OCI-LY7 (cell line): ENCODE measurements at regions not wholly inside any gene's neighbourhood (a gene's known extent, or its start where the extent isn't known, plus 50 kb on each side); places are given as distances from the start of the nearest gene placed in this dataset.

Experiments used
- BruUV-seq: library from RNA; stranded (reverse); fragments of 400-500 nt; replicated peaks from 2 replicates; lab custom pipeline; 2021; lab: Mats Ljungman, UMichigan
- CTCF ChIA-PET: fragments of 300-600 bp; sonication (Branson Sonifier 250); formaldehyde crosslinking; loops from one replicate; lab custom pipeline; 2022; ENCODE audit warnings: antibody characterized with exemption; ENCODE audit not compliant: unreplicated experiment; lab: Charles Lee
- POLR2A ChIA-PET: fragments of 300-600 bp; sonication (Branson Sonifier 250); formaldehyde crosslinking; loops from one replicate; lab custom pipeline; 2022; ENCODE audit warnings: antibody characterized with exemption; lab: Charles Lee
- DNase-seq: peaks from one replicate; pipeline ENCODE4 v3.0.0-alpha.2; 2015; ENCODE audit warnings: low spot score
- H2AFZ ChIP-seq: fragments of 200-600 bp; sonication (generic), shearing (Covaris generic); 2 replicates; pipeline ENCODE4 v1.6.1; 2014; ENCODE audit warnings: mild to moderate bottlenecking, antibody characterized with exemption, low read length, moderate library complexity
- H3K27ac ChIP-seq: fragments of 200-600 bp; sonication (generic); 2 replicates; pipeline ENCODE4 v1.5.1; 2014; ENCODE audit warnings: mixed run types, low read depth, mild to moderate bottlenecking, moderate library complexity, low read length, inconsistent platforms; ENCODE audit not compliant: poor library complexity, severe bottlenecking
- H3K36me3 ChIP-seq: fragments of 200-600 bp; sonication (generic); 2 replicates; pipeline ENCODE4 v1.6.1; 2014; ENCODE audit warnings: mild to moderate bottlenecking, antibody characterized with exemption, low read length, moderate library complexity, mixed read lengths; ENCODE audit not compliant: insufficient read depth
- H3K4me1 ChIP-seq: fragments of 200-600 bp; sonication (generic); 2 replicates; pipeline ENCODE4 v1.5.1; 2014; ENCODE audit warnings: mild to moderate bottlenecking, low read length; ENCODE audit not compliant: insufficient read depth, poor library complexity, severe bottlenecking
- H3K4me2 ChIP-seq: fragments of 200-600 bp; sonication (generic); 2 replicates; pipeline ENCODE4 v1.6.1; 2014; ENCODE audit warnings: mild to moderate bottlenecking, low read length
- H3K4me3 ChIP-seq: fragments of 200-600 bp; sonication (generic); 2 replicates; pipeline ENCODE4 v1.5.1; 2014; ENCODE audit warnings: mild to moderate bottlenecking, low read depth, low read length; ENCODE audit not compliant: poor library complexity, severe bottlenecking
- H3K79me2 ChIP-seq: fragments of 200-600 bp; sonication (generic); 2 replicates; pipeline ENCODE4 v1.6.1; 2016; ENCODE audit warnings: low read depth, mild to moderate bottlenecking, low read length, moderate library complexity, mixed read lengths; ENCODE audit not compliant: insufficient read depth
- H3K9me2 ChIP-seq: fragments of 200-600 bp; sonication (generic); 2 replicates; pipeline ENCODE4 v1.6.1; 2016; ENCODE audit warnings: mild to moderate bottlenecking, low read length, mixed read lengths; ENCODE audit not compliant: insufficient read depth
- H3K9me3 ChIP-seq: fragments of 200-600 bp; sonication (generic); 2 replicates; pipeline ENCODE4 v1.6.1; 2014; ENCODE audit warnings: mild to moderate bottlenecking, mixed run types, low read length, mixed read lengths
- H4K20me1 ChIP-seq: fragments of 200-600 bp; sonication (generic); 2 replicates; pipeline ENCODE4 v1.6.1; 2014; ENCODE audit warnings: mild to moderate bottlenecking, antibody characterized with exemption, low read length, moderate library complexity, mixed read lengths; ENCODE audit not compliant: insufficient read depth
- CTCF ChIP-seq: fragments of 200-600 bp; sonication (generic); conservative IDR thresholded peaks from 2 replicates; pipeline ENCODE4 v1.5.1; 2014; ENCODE audit warnings: mild to moderate bottlenecking, antibody characterized with exemption, low read length, moderate library complexity, mixed read lengths
- EZH2phosphoT487 ChIP-seq: fragments of 200-600 bp; sonication (generic); IDR thresholded peaks from 2 replicates; pipeline ENCODE4 v1.6.1; 2018; ENCODE audit warnings: low read depth, borderline replicate concordance, mild to moderate bottlenecking, mixed run types, antibody characterized with exemption, low read length, moderate library complexity, mixed read lengths
- intact Hi-C: fragments of 100-400 bp; cut with micrococcal nuclease; formaldehyde crosslinking; loops from one replicate; pipeline ENCODE4 v1.10.0; 2022; ENCODE audit not compliant: unreplicated experiment

- Histone ChIP-seq H3K27ac (no peak overlapping the region), H3K9me2 (no peaks in the 10 kb centered on the region), H3K4me2 (no peak overlapping the region), H2AFZ (no peak overlapping the region), H3K79me2 (no peaks in the 10 kb centered on the region), H3K36me3 (no peaks in the 10 kb centered on the region), H3K4me3 (no peak overlapping the region), H4K20me1 (no peaks in the 10 kb centered on the region), H3K9me3 (no peaks in the 10 kb centered on the region), H3K4me1 (no peaks in the 10 kb centered on the region)
- POLR2A ChIA-PET = interaction anchor here (0.9 kb wide), 1 partner anchor 13 kb away, joined by 3 read pairs; no protein-coding TSS in a partner anchor
- BruUV-seq = no TSS peak
- no peak for DNase-seq
- CTCF ChIA-PET = no interaction called here
- TF ChIP-seq EZH2phosphoT487 = no peak
- TF ChIP-seq CTCF = no peak
- intact Hi-C loops = no loop called here
Measured at GRCh38 chr2:223366566-223366965, 235.6 kb downstream of the SCG2 start.

GRCh38 chr2:223368481-223368880 is 233.7 kb downstream of the SCG2 start:
- H3K36me3 ChIP-seq = no peaks in the 10 kb centered on the region
- POLR2A ChIA-PET = no interaction called here
- no peaks in the 10 kb centered on the region for H3K9me2 ChIP-seq
- H3K4me1 ChIP-seq = no peaks in the 10 kb centered on the region
- CTCF ChIA-PET = no interaction called here
- H4K20me1 ChIP-seq = no peaks in the 10 kb centered on the region
- no TSS peak for BruUV-seq
- intact Hi-C loops = no loop called here
- no peak overlapping the region for H3K4me3 ChIP-seq
- H3K4me2 ChIP-seq = no peak overlapping the region
- no peak overlapping the region for H3K27ac ChIP-seq
- no peak for DNase-seq
- no peak overlapping the region for H2AFZ ChIP-seq
- no peaks in the 10 kb centered on the region for H3K79me2 ChIP-seq
- TF ChIP-seq CTCF (no peak), EZH2phosphoT487 (no peak)
- no peaks in the 10 kb centered on the region for H3K9me3 ChIP-seq

GRCh38 chr2:223369889-223370288 is 232.3 kb downstream of the SCG2 start:
- intact Hi-C loops = no loop called here
- Histone ChIP-seq H3K79me2 (no peaks in the 10 kb centered on the region), H3K27ac (no peak overlapping the region), H3K9me2 (no peaks in the 10 kb centered on the region), H3K36me3 (no peaks in the 10 kb centered on the region), H4K20me1 (no peaks in the 10 kb centered on the region), H3K4me2 (no peak overlapping the region), H3K4me1 (no peaks in the 10 kb centered on the region), H2AFZ (no peak overlapping the region), H3K4me3 (no peak overlapping the region), H3K9me3 (no peaks in the 10 kb centered on the region)
- TF ChIP-seq CTCF = no peak
- TF ChIP-seq EZH2phosphoT487 = no peak
- ChIA-PET POLR2A (no interaction called here), CTCF (interaction anchor here (0.6 kb wide), 1 partner anchor 207 kb away, joined by 4 read pairs; no protein-coding TSS in a partner anchor)
- no peak for DNase-seq
- BruUV-seq = no TSS peak
